NCI-H1092 treated with DMSO at 0.1 percent for 48 hours (cell line): ENCODE measurements at regions not wholly inside any gene's neighbourhood (a gene's known extent, or its start where the extent isn't known, plus 50 kb on each side); places are given as distances from the start of the nearest gene placed in this dataset.

ENCODE experiments used
- DNase-seq: peaks from one replicate; lab custom pipeline; 2025; lab: John Stamatoyannopoulos, UW

DNA sequence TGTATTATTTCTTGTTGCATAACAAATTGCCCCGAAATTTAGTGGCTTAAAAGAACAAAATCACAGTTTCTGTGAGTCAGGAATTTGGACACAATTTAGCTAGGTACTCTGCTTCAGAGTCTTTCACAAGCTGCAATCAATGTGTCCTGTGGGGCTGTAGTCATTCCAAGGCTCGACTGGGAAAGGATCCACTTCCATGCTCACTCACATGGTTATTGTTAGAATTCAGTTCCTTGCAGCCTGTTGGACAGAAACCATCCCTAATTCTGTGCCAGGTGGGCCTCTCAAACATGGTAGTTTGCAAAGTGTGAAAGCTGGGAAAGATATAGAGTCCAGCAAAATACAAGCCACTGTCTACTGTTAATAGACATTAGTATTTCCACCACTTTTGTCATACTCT is 59.7 kb upstream of the ARID2 start:
- no peak for DNase-seq

GRCh38 chr12:45670346-45671065 is 59.0 kb upstream of the ARID2 start:
- no peak for DNase-seq

DNA sequence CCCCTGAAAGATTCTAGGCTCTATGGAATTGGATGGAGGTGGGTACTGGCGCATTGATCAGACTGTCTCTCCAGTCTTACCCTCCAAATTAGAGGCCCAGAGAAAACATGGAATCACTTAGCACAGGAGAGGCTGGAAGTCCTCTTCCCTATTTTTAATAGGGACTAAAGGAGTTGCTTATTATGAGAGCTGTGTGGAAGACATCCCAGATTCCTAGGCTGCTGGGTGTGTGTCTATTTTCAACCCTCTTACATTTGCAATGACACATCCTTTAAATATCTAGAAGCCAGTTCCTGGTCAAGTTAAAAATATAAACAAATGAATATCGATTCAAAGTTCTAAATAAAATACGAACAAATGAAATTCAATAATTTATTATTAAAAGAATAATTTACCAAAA is 58.3 kb upstream of the ARID2 start:
- no peak for DNase-seq

DNA sequence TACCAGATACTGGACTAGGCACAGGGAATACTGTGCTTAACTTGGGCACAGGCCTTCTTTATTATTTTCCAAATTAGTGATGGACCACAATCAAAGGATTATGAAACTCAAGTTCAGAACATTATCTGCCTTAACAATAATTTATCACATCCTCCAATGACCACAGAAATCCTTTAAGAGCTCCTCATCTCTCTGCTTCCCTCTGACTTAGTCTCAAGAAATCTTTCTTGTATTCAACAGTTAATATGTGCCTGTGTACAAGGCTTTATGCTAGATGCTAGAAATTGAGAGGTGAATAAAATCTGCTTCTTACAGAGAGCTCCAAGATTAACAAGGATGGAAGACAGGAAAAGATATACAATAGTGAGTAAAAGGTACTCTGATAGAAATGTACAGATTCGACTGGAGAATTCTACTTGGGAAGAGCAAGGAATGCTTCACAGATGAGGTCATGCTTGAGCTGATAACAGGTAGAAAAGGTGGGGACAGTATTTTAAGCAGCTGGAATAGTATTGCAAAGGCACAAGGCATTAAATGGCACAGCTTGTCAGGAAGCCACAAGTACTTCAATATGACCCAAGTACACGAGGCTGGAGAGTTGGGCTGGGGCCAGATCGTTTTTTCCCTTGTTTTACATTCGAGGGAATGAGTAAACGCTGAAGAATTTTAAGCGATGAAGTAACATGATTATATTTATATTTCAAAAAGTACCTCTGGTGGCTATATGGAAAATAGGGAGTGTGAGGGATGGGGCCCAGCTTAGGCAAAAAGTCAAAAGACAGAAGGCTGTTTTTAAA is 55.1 kb upstream of the ARID2 start:
- peak; percentile 4 for DNase-seq

- DNase-seq = no peak
Measured at GRCh38 chr12:45675534-45675933, 54.0 kb upstream of the ARID2 start.
